Adrenal gland (tissue), 9 donors: ENCODE measurements at regions not wholly inside any gene's neighbourhood (a gene's known extent, or its start where the extent isn't known, plus 50 kb on each side); places are given as distances from the start of the nearest gene placed in this dataset.

ENCODE experiments used
- DNase-seq, 7 donors: peaks; one replicate each; pipeline ENCODE4 v3.0.0-alpha.2; 2019 to 2020
- H3K27ac ChIP-seq, 5 donors: fragments of 200-600 bp; sonication (generic) in 4 of 5; 1 replicate in 3 of 5; 2 replicates in 2 of 5; pipeline versions ENCODE4 v1.5.1 to v1.8.0; 2016 to 2020; ENCODE audit warnings: mild to moderate bottlenecking in 1 of 5
- H3K27me3 ChIP-seq: fragments of 200-600 bp; 2 replicates; pipeline ENCODE4 v1.8.0; 2021
- H3K36me3 ChIP-seq, 2 donors: fragments of 200-600 bp; replicated peaks in 1 of 2; 1 replicate in 1 of 2; 2 replicates in 1 of 2; pipeline versions ENCODE4 v1.5.1 to v1.8.0; 2018 to 2022
- H3K4me1 ChIP-seq, 2 donors: fragments of 200-600 bp; replicated peaks in 1 of 2; 1 replicate in 1 of 2; 2 replicates in 1 of 2; pipeline versions ENCODE4 v1.5.1 to v1.8.0; 2018 to 2021
- H3K4me3 ChIP-seq, 4 donors: fragments of 200-600 bp; sonication (generic) in 3 of 4; one replicate each; pipeline ENCODE4 v1.5.1; 2016 to 2018
- H3K9me3 ChIP-seq, 3 donors: fragments of 200-600 bp; sonication (generic) in 1 of 3; replicated peaks in 1 of 3; 1 replicate in 2 of 3; 2 replicates in 1 of 3; pipeline versions ENCODE4 v1.5.1 to v1.8.0; 2016 to 2021
- CTCF ChIP-seq, 6 experiments: fragments of 450-650 bp in 4 of 6; fragments of 200-600 bp in 2 of 6; sonication (generic) in 1 of 6; IDR thresholded peaks; 1 replicate in 5 of 6; 2 replicates in 1 of 6; pipeline versions ENCODE4 v1.5.1 to v1.8.0; 2016 to 2021; ENCODE audit warnings: antibody characterized with exemption in 6 of 6, mild to moderate bottlenecking in 2 of 6, moderate library complexity in 1 of 6
- POLR2A ChIP-seq, 2 donors: fragments of 450-650 bp; IDR thresholded peaks; one replicate each; pipeline ENCODE4 v1.6.1; 2017; ENCODE audit warnings: antibody characterized with exemption in 2 of 2, mild to moderate bottlenecking in 2 of 2, moderate library complexity in 1 of 2
- WGBS, 4 donors: extraction: QIAGEN DNeasy Blood & Tissue Kit in 2 of 4; methylation state at CpG; one replicate each; pipeline versions ENCODE4 v1.1.5 to v1.1.7; 2013 to 2017; 5-methylcytosine and 5-hydroxymethylcytosine counted together
- intact Hi-C, 2 donors: fragments of 100-400 bp; cut with DNase I; formaldehyde crosslinking; loops; one replicate each; pipeline versions ENCODE4 v1.14.1 to v1.15.0; 2022 to 2023
- donor health status: healthy with polysubstance abuse.
- donor health status: Bipolar disorder and iron deficiency.
- donor health status: DM: yes; HTN: yes; CAD: no.
- donor health status: DM: no; HTN: no; CAD: no.
- donor health status: DM: no; HTN: no; CAD: no.

GRCh38 chr10:10311966-10312365, 705.7 kb upstream of the CELF2 start:
- H3K27ac ChIP-seq, result no peak overlapping the region
- intact Hi-C loops, result no loop called here
- no peaks in the 10 kb centered on the region for H3K36me3 ChIP-seq
- H3K27me3 ChIP-seq, result no peaks in the 10 kb centered on the region
- 74 to 86% (median 82%) methylated on average over 1 to 2 of the region's 2 CpGs for WGBS, 4 donors
- DNase-seq, result no peak
- H3K4me1 ChIP-seq, result no peaks in the 10 kb centered on the region
- TF ChIP-seq POLR2A (IDR thresholded peaks at IDR 0.05) (no peak), CTCF (IDR thresholded peaks at IDR 0.05) (no peak)
- no peak overlapping the region for H3K4me3 ChIP-seq
- H3K9me3 ChIP-seq, result no peaks in the 10 kb centered on the region

- TF ChIP-seq CTCF (IDR thresholded peaks at IDR 0.05) (no peak), POLR2A (IDR thresholded peaks at IDR 0.05) (no peak)
- H3K27ac ChIP-seq, result no peak overlapping the region
These were observed 704.4 kb upstream of the CELF2 start for GRCh38 chr10:10313149-10313835.

GRCh38 chr10:10314626-10315025, 703.0 kb upstream of the CELF2 start:
- WGBS, 4 donors, result 84 to 91% (median 89%) methylated on average over 2 of the region's 2 CpGs
- intact Hi-C loops, result no loop called here

More at GRCh38 chr10:10313149-10313835, 704.4 kb upstream of the CELF2 start:
- no peak overlapping the region for H3K4me3 ChIP-seq
- intact Hi-C loops, result no loop called here
- H3K36me3 ChIP-seq, result no peaks in the 10 kb centered on the region
- H3K27me3 ChIP-seq, result no peaks in the 10 kb centered on the region
- no peak for DNase-seq
- no peaks in the 10 kb centered on the region for H3K4me1 ChIP-seq
- WGBS, 4 donors, result 48 to 55% (median 50%) methylated on average over 3 of the region's 3 CpGs
- no peaks in the 10 kb centered on the region for H3K9me3 ChIP-seq

GRCh38 chr10:10315989-10316388, 701.7 kb upstream of the CELF2 start:
- Histone ChIP-seq H3K4me1 (no peaks in the 10 kb centered on the region), H3K36me3 (no peaks in the 10 kb centered on the region), H3K9me3 (no peaks in the 10 kb centered on the region), H3K4me3 (no peak overlapping the region), H3K27ac (no peak overlapping the region), H3K27me3 (no peaks in the 10 kb centered on the region)
- 73 to 90% (median 77%) methylated on average over 1 of the region's 1 CpG for WGBS, 4 donors
- TF ChIP-seq CTCF (IDR thresholded peaks at IDR 0.05), result no peak
- no peak for TF ChIP-seq POLR2A (IDR thresholded peaks at IDR 0.05)
- intact Hi-C loops, result no loop called here
- no peak for DNase-seq

More at GRCh38 chr10:10314626-10315025, 703.0 kb upstream of the CELF2 start:
- Histone ChIP-seq H3K27me3 (no peaks in the 10 kb centered on the region), H3K36me3 (no peaks in the 10 kb centered on the region), H3K27ac (no peak overlapping the region), H3K9me3 (no peaks in the 10 kb centered on the region), H3K4me3 (no peak overlapping the region), H3K4me1 (no peaks in the 10 kb centered on the region)
- DNase-seq, result no peak
- TF ChIP-seq POLR2A (IDR thresholded peaks at IDR 0.05) (no peak), CTCF (IDR thresholded peaks at IDR 0.05) (no peak)
